Sigmoid colon (tissue), 6 donors: ENCODE measurements at regions not wholly inside any gene's neighbourhood (a gene's known extent, or its start where the extent isn't known, plus 50 kb on each side); places are given as distances from the start of the nearest gene placed in this dataset.

Source experiments
- DNase-seq: peaks from one replicate; pipeline ENCODE4 v3.0.0-alpha.2; 2019
- H3K27ac ChIP-seq, 4 donors: fragments of 200-600 bp; sonication (generic); one replicate each; pipeline ENCODE4 v1.5.1; 2016 to 2019; ENCODE audit warnings: mild to moderate bottlenecking in 1 of 4
- H3K27me3 ChIP-seq, 3 donors: fragments of 200-600 bp; sonication (generic); one replicate each; pipeline ENCODE4 v1.5.1; 2019; ENCODE audit warnings: mild to moderate bottlenecking in 1 of 3
- H3K36me3 ChIP-seq, 4 donors: fragments of 200-600 bp; sonication (generic); one replicate each; pipeline ENCODE4 v1.5.1; 2016 to 2019
- H3K4me1 ChIP-seq, 4 donors: fragments of 200-600 bp; sonication (generic); one replicate each; pipeline ENCODE4 v1.5.1; 2017 to 2019
- H3K4me3 ChIP-seq, 4 donors: fragments of 200-600 bp; sonication (generic); one replicate each; pipeline ENCODE4 v1.5.1; 2017 to 2019; ENCODE audit warnings: mild to moderate bottlenecking in 2 of 4, moderate library complexity in 1 of 4
- H3K9me3 ChIP-seq, 4 donors: fragments of 200-600 bp in 3 of 4; sonication (generic) in 3 of 4; one replicate each; pipeline versions ENCODE4 v1.5.1 to v1.6.1; 2013 to 2019
- EP300 ChIP-seq, 4 donors: sonication (generic); formaldehyde crosslinking; IDR thresholded peaks; one replicate each; pipeline ENCODE4 v1.6.1; 2017; ENCODE audit warnings: antibody characterized with exemption in 4 of 4
- POLR2A ChIP-seq, 2 donors: fragments of 450-650 bp; IDR thresholded peaks; one replicate each; pipeline ENCODE4 v1.6.1; 2016; ENCODE audit warnings: antibody characterized with exemption in 2 of 2, mild to moderate bottlenecking in 2 of 2, moderate library complexity in 2 of 2
- POLR2AphosphoS5 ChIP-seq, 4 donors: sonication (generic); formaldehyde crosslinking; IDR thresholded peaks; one replicate each; pipeline ENCODE4 v1.6.1; 2017; ENCODE audit warnings: antibody characterized with exemption in 4 of 4
- WGBS, 2 donors: extraction: QIAGEN DNeasy Blood & Tissue Kit; methylation state at CpG; one replicate each; pipeline ENCODE4 v1.1.7; 2013; 5-methylcytosine and 5-hydroxymethylcytosine counted together
- intact Hi-C: fragments of 100-400 bp; cut with DNase I; formaldehyde crosslinking; loops from one replicate; pipeline ENCODE4 v1.15.1; 2023
- TF ChIP-seq, protein P1 (sequence below), 4 experiments: fragments of 450-650 bp in 3 of 4; fragments of 200-600 bp in 1 of 4; IDR thresholded peaks; one replicate each; pipeline ENCODE4 v1.5.1; 2016 to 2019; ENCODE audit warnings: antibody characterized with exemption in 4 of 4, mild to moderate bottlenecking in 3 of 4, moderate library complexity in 2 of 4
- donor health status: healthy with polysubstance abuse.
- donor health status: healthy.

DNA sequence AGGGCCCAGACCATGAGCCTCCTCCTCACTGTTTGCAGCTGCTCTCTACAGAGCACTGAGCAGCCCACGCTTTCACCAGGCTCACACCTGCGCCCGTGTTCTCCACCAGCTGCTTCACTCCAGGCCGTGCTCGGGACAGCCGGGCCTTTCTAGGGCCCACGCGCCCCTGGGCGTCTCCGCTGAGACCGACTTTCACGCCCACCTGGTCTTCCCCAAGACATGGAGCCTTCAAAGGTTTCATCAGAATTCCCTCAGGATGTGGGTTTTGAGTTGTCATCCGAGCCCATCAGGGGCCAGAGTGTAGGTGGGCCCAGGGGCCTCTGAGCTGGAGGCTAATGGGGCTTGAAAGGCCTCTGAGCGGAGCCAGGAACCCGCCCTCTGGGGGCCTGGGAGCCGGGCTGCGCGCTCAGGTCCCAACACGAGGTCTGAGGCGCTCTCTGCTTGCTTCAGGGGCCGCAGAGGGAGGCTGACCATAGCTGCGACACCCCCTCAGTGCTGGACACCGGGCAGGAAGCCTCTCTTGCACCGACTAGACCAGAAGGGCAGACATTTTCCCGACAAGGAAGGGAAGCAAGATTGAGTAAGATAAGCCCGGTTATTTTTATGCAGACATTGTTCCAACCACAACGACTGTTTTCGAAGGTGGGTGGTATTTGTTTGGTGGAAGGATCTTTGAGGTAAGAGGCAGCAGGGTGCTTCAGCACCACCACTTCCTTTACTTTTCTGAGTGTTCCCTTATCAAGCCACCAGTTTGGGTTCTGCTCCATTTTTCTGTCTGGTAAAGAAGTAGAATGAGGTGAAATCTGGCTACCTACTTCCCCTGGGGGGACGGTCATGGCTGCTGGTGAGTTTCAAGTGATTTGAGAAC lies 125.0 kb upstream of the FUT8 start:
- intact Hi-C loops: no loop called here
- WGBS, 2 donors: 54 to 86% methylated on average over 29 of the region's 29 CpGs

DNA sequence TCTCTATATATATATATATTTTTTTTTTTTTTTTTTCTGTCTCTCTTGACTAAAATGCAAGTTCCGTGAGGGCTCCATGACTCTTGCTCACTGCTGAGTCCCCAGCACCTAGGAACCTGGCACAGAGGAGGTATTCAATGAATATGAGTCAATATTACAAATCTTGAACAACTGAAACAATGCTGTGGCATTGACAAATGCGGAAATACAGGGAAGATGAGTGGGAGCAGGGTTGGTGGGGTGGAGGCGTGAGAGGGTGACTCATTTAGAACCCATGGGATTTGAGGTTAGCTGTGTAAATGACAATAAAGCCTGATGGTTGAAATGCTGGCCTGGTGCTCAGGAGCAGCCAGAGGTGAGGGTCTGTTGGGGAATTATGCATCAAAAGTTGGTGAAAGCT lies 121.7 kb upstream of the FUT8 start:
- Histone ChIP-seq H3K36me3 (no peaks in the 10 kb centered on the region), H3K4me3 (no peak overlapping the region), H3K4me1 (no peaks in the 10 kb centered on the region), H3K27me3 (no peaks in the 10 kb centered on the region), H3K27ac (no peak overlapping the region), H3K9me3 (no peaks in the 10 kb centered on the region)
- TF ChIP-seq POLR2A (IDR thresholded peaks at IDR 0.05): no peak
- TF ChIP-seq EP300 (IDR thresholded peaks at IDR 0.05): no peak
- TF ChIP-seq, protein P1, sequence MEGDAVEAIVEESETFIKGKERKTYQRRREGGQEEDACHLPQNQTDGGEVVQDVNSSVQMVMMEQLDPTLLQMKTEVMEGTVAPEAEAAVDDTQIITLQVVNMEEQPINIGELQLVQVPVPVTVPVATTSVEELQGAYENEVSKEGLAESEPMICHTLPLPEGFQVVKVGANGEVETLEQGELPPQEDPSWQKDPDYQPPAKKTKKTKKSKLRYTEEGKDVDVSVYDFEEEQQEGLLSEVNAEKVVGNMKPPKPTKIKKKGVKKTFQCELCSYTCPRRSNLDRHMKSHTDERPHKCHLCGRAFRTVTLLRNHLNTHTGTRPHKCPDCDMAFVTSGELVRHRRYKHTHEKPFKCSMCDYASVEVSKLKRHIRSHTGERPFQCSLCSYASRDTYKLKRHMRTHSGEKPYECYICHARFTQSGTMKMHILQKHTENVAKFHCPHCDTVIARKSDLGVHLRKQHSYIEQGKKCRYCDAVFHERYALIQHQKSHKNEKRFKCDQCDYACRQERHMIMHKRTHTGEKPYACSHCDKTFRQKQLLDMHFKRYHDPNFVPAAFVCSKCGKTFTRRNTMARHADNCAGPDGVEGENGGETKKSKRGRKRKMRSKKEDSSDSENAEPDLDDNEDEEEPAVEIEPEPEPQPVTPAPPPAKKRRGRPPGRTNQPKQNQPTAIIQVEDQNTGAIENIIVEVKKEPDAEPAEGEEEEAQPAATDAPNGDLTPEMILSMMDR (IDR thresholded peaks at IDR 0.05): no peak
- no peak for TF ChIP-seq POLR2AphosphoS5 (IDR thresholded peaks at IDR 0.05)
- DNase-seq: no peak
- intact Hi-C loops: no loop called here
- WGBS, 2 donors: 64 to 94% methylated on average over 3 of the region's 3 CpGs

More for the DNA sequence above, 125.0 kb upstream of the FUT8 start:
- TF ChIP-seq POLR2AphosphoS5 (IDR thresholded peaks at IDR 0.05): no peak
- TF ChIP-seq POLR2A (IDR thresholded peaks at IDR 0.05): no peak
- Histone ChIP-seq H3K4me1 (peaks cover 0 to 10% (median 7%) of the 10 kb centered on the region in 4 donors), H3K27ac (no peak overlapping the region), H3K27me3 (no peaks in the 10 kb centered on the region), H3K9me3 (no peaks in the 10 kb centered on the region), H3K36me3 (no peaks in the 10 kb centered on the region), H3K4me3 (no peak overlapping the region)
- no peak for DNase-seq

DNA sequence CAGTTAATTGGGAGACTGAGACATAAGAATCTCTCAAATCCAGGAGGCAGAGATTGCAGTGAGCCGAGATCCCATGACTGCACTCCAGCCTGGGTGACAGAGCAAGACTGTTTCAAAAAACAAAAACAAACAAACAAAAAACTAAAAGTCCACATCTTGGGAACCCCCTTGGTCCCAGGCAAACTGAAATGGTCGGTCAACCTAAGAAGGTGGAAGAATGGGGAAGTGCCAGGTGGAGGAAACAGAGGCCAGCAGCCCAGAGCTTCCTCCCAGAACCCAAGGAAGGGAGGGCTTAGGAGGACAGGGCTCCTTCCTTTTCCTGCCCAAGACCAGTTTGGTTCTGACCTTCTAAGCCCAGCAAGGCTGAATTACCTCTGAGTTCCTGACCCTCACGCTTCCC lies 121.0 kb upstream of the FUT8 start:
- TF ChIP-seq POLR2A (IDR thresholded peaks at IDR 0.05): no peak
- TF ChIP-seq, protein P1 (IDR thresholded peaks at IDR 0.05): no peak
- TF ChIP-seq EP300 (IDR thresholded peaks at IDR 0.05): no peak
- TF ChIP-seq POLR2AphosphoS5 (IDR thresholded peaks at IDR 0.05): no peak
- WGBS, 2 donors: 67 to 79% methylated on average over 3 of the region's 3 CpGs
- no peaks in the 10 kb centered on the region for H3K9me3 ChIP-seq
- no peak overlapping the region for H3K27ac ChIP-seq
- H3K4me3 ChIP-seq: no peak overlapping the region
- H3K36me3 ChIP-seq: no peaks in the 10 kb centered on the region
- DNase-seq: no peak
- no peaks in the 10 kb centered on the region for H3K4me1 ChIP-seq
- intact Hi-C loops: no loop called here
- H3K27me3 ChIP-seq: no peaks in the 10 kb centered on the region

DNA sequence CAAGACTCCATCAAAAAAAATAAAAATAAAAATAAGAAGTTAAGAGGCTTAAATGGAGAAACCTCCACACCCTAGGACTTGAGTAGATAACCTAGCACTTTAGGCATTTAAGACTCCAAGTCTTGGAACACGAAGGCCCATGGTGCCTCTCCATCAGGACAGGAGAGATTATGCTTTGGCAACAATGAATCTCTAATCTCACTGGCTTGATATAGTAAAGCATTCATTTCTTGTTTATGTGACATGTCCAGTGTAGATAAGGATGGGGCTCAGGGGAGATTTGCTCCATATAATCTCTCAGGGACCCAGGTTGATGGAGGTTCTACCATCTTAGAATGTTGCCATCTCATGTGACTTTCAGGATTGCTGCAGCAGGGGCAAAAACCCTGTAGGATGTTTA lies 117.7 kb upstream of the FUT8 start:
- H3K4me3 ChIP-seq: no peak overlapping the region
- WGBS, 2 donors: 94 to 98% methylated on average over 1 of the region's 1 CpG
- no peak overlapping the region for H3K27ac ChIP-seq
- no peaks in the 10 kb centered on the region for H3K9me3 ChIP-seq
- intact Hi-C loops: no loop called here
- TF ChIP-seq POLR2AphosphoS5 (IDR thresholded peaks at IDR 0.05) (no peak), EP300 (IDR thresholded peaks at IDR 0.05) (no peak)
- TF ChIP-seq, protein P1 (IDR thresholded peaks at IDR 0.05): no peak
- DNase-seq: no peak
- H3K27me3 ChIP-seq: no peaks in the 10 kb centered on the region
- no peaks in the 10 kb centered on the region for H3K4me1 ChIP-seq
- H3K36me3 ChIP-seq: no peaks in the 10 kb centered on the region

DNA sequence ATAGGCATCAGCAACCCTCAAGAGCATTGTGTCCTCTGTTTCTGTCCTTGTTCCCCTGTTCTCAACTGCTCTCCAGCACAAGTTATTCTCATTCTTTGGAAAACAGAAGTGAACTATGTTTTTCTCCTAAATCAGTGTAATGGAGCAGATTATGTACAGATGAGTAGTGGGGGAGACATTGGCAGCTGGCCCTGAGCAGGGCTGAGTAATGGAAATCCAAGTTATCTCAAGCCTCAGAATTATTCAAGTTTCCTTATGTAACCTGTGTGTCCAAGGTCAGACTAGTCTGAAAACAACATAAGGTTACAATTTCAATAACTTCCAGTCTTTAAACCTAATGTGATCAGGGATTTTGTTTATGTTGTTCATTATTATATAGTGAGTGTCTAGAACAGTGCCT lies 116.1 kb upstream of the FUT8 start:
- intact Hi-C loops: no loop called here
- H3K9me3 ChIP-seq: no peaks in the 10 kb centered on the region
- H3K4me3 ChIP-seq: no peak overlapping the region
- no peaks in the 10 kb centered on the region for H3K4me1 ChIP-seq
- no peaks in the 10 kb centered on the region for H3K36me3 ChIP-seq
- no peaks in the 10 kb centered on the region for H3K27me3 ChIP-seq
- no peak for DNase-seq
- no peak overlapping the region for H3K27ac ChIP-seq
- TF ChIP-seq, protein P1 (IDR thresholded peaks at IDR 0.05): no peak
- TF ChIP-seq POLR2AphosphoS5 (IDR thresholded peaks at IDR 0.05): no peak
- TF ChIP-seq POLR2A (IDR thresholded peaks at IDR 0.05): no peak
- TF ChIP-seq EP300 (IDR thresholded peaks at IDR 0.05): no peak
